ENCODE measurements at regions not wholly inside any gene's neighbourhood (a gene's known extent, or its start where the extent isn't known, plus 50 kb on each side); places are given as distances from the start of the nearest gene placed in this dataset.
"Not testable (repeated sequence)": the region's sequence is repeated elsewhere in the genome, so short reads cannot be mapped to it uniquely, and the experiment has no call there.

DNA sequence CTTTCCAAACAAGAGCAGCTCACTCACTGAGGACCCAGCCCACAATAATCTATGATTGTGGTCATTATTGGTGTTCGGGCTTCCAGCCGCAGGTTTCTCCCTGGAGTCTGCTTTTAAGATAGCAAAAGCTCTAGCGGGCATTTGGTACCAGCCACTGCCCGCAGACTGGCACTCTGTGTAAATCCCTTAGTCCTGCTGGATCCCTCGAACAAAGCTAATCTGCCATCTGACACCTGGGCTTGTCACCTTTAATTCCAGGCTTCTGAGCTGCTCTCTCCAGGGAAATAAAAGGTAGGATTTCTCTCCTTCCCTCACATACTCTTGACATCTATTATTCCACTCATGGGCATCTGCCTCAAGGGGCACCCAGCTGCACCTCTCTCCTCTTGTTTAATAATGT, 158.7 kb downstream of the PDCD6IP start:
- no peak for DNase-seq

DNA sequence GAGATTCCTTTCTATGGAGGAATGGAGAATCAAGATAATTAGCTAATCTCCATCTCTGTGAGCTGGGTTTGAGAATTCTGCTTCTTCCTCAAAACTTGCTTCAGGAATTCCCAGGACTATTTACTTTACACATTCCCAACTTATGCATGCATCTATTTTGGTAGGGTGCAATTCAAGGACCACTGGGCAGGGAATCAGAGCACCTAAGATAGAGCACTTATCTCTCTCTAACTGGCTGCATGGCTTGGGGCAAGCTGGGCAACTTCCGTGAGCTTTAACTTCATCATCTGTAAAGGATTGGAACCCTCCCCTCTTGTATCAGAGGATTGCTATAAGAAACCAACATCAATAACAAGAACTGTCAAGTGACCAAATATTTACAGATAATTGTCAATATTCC, 160.2 kb downstream of the PDCD6IP start:
- DNase-seq = no peak

DNA sequence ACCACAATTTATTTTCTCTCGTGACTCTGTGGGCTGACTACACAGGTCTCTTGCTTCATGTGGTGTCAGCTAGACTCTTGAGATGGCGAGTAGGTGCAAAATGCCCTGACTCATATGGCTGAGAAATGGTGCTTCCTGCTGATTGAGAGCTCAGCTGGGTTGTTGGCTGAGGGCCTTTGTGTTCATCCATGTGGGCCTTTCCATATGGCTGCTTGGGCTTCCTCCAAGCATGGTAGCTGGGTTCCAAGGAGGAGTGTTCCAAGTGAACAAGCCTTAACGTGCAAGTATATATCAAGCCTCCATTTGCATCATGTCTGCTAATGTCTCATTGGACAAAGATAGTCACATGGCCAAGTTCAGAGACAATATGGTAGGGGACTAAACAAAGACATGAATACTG, 164.0 kb downstream of the PDCD6IP start:
- no peak for DNase-seq

DNA sequence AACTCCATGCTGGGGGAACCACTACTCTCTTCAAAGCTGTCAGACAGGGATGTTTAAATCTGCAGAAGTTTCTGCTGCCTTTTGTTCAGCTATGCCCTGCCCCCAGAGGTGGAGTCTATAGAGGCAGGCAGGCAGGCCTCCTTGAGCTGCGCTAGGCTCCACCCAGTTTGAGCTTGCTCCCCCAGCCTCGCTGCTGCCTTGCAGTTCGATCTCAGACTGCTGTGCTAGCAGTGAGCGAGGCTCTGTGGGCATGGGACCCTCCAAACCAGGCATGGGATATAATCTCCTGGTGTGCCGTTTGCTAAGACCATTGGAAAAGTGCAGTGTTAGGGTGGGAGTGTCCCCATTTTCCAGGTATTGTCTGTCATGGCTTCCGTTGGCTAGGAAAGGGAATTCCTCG, 171.8 kb downstream of the PDCD6IP start:
- DNase-seq = not testable (repeated sequence)

DNA sequence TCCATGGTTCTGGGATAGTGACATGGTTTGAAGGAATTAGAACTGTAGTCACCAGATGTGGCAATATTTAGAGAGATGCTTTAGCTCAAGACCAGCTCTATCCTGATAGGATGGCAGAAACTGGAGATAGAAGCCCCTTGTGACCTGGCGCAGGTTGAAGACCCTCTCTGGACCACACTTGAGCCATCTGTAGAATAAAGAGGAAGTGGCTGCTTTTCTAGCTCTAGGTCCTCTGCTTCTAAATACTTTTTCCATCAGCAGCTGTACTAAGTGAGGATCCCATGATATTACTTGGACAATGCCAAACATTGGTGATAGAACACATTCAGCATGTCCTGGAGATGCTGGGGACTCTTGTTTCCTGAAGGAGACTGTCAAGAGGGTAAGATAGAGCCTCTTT, 172.6 kb downstream of the PDCD6IP start:
- DNase-seq = no peak

DNA sequence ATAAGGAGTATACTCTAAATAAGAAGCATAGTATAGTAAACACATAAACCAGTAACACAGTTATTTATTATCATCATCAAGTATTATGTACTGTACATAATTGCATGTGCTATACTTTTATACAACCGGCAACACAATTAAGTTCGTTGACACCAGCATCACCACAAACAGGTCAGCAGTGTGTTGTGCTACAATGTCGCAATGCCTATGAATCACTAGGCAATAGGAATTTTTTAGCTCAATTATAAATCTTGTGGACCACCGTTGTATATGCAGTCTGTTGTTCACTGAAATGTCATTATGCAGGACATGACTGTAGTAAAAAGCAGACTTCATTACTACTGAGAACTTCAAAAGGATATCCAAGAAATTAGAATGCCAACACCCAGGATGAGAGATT, 177.0 kb downstream of the PDCD6IP start:
- DNase-seq = no peak

DNA sequence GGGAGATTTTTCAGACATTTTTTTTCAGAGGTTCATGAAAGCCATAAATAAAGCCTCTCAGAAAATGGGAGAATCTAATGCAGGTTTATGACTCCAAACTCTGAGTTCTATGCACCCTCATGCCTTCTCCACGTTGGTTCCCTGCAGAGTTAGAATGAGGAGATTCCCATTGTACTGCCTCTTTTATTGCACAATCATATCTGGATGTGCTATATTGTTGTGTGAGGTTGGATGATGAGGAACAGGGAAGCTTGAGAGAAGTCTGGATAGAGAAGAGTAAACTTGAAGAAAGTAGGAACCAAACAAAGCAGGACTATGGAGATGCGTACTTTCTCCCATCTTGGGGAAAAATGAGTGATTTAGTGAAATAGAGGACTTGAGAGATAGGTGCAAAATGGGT, 178.8 kb downstream of the PDCD6IP start:
- DNase-seq = no peak

DNA sequence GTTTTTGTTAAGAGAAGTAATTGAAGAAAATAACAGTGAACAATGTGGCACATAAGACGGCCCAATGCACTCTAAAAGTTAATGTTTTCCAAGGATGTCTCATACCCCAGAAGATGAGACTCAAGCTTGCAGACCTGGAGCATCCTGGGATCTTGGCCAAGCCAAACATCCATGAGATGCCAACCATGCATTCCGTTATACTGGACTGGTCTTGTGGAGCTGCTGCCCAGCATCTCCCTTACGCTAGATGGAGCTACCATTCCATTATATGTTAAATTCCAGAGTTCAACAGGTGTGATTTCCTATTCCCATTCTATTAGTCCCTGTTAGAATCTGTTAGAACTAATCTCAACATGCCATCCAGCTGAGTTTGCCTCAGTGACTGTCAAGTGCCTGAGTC, 181.8 kb downstream of the PDCD6IP start:
- DNase-seq = no peak

DNA sequence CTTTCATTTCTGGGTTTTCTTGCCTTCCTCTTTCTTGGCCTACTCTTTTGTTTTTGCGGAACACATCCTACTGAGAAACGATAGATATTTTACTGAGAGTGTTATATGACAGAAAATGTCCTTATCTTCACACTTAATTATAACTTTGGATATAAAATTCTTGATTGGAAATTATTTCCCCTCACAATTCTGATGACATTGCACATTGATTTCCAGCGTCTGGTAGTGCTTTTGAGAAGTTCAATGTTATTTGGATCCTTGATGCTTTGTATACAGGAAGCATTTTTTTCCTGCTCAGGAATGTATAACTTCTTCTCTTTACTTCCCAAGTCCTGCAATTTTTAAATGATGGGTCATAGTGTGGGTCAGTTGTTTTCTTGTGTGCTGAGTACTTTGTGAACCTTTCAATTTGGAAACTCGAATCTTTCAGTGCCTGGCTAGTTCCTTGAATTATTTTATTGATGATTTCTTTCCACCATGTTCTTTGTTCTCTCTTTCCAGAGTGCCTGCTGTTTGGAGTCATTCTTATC, 183.9 kb downstream of the PDCD6IP start:
- no peak for DNase-seq

DNA sequence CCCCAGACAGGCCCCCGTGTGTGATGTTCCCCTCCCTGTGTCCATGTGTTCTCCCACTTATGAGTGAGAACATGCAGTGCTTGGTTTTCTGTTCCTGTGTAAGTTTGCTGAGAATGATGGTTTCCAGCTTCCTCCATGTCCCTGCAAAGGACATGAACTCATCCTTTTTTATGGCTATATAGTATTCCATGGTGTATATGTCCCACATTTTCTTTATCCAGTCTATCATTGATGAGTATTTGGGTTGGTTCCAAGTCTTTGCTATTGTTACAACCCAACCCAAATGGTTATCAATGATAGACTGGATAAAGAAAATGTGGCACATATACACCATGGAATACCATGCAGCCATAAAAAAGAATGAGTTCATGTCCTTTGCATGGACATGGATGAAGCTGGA, 184.5 kb downstream of the PDCD6IP start:
- DNase-seq = not testable (repeated sequence)

DNA sequence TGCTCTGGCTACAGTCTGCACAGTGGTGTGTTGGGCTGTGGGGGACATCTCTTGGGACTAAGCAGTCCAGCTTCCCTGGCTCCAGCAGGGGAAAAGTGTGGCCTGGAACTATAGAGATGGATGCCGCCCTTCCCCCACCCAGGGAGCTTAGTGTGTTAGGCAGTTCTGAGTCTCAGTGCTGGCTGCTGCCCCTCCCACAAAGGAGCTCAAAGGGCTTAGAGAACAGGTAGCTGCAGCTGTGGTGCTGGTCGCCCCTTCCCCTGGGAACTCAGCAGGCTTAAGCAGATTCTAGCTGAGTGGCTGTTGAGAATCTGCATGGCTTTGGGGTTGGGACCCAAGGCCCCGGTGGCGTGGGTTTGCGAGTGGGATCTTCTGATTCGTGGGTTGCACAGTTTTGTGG, 190.8 kb downstream of the PDCD6IP start:
- DNase-seq = no peak

DNA sequence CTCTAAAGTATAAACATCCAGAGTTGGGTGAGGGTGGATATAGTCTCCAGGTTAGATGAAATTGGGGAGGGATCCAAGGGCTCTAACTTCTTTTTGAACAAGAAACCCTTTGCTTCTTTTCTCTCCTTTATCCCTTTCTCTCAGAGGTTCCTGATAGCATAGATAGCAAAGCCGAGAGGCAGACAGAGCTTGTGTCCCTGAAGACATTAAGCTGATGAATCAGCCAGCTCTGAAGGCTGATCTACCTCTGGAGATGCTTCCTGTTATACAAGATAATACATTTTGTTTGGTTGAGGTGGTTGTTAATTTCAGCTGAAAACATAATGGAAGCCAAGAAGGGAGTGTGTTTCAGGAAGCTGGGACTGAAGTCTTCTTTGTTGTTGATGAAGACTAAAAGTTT, 193.2 kb downstream of the PDCD6IP start:
- DNase-seq = no peak

DNA sequence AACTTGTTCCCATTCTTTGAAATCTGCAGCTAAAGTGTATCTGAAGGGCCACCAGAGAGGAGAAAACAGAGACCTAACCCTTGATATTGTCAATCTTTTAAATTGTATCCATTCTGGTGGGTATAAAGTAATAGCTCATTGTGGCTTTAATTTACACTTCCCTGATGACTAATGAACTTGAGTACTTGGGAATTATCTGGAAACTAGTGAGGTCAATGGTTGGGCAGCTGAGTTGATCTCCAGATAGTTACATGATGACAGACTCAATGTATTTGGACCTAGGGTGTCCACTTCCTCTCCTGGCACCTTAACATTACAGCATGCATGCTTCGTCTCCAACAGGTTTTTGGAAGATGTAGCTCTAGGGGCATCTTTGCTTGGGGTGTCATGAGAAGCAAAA, 195.2 kb downstream of the PDCD6IP start:
- no peak for DNase-seq

DNA sequence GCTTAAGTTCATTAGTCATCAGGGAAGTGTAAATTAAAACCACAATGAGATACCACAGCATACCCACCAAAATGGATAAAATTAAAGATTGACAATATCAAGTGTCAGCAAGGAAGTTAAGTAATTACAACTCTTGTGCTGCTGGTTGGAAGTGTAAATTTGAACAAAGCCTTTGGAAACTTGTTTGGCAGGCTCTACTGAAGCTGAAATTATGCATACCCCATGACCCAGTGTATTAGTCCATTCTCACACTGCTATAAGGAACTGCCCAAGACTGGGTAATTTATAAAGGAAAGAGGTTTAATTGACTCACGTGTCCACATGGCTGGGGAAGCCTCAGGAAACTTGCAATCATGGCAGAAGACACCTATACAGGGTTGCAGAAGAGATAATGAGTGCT, 196.1 kb downstream of the PDCD6IP start:
- DNase-seq = no peak

DNA sequence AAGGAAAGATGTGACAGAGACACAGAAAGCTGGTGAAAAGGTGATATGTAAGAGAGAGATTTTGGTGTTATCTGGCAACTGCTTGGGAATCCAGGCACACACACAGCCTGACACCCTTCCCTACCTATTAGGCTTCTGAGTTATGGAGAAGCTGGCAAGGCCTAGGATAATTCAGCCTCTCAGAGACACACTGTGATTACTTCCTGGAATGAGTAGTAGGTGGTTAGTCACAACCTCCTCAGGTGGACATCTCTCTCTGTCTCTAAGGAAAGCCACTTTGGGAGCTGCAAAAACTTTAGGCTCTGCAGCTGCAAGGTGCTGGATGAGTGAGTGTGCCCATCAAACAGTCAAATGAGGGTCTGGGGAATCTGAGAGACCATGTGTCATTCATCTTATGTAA, 201.9 kb downstream of the PDCD6IP start:
- DNase-seq = no peak

DNA sequence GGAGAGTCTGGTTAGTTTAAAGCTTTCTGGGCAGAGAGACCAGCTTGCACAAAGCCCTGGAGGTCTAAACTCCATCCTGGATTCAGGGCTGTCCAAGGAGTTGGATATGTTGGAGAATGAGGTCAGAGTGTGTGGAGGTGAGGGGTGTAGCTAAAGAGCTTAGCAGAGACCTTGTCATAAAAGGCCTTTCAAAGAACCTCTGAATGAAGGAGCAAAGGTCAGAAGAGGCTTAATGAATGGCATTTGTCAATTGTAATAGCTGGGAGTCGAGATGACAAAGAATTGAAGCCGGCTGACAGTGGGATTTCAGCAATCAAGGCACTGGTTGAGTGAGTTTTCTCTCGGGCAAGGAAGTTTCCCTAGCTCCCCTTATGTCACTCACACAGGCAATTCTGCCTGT, 202.6 kb downstream of the PDCD6IP start:
- no peak for DNase-seq

DNA sequence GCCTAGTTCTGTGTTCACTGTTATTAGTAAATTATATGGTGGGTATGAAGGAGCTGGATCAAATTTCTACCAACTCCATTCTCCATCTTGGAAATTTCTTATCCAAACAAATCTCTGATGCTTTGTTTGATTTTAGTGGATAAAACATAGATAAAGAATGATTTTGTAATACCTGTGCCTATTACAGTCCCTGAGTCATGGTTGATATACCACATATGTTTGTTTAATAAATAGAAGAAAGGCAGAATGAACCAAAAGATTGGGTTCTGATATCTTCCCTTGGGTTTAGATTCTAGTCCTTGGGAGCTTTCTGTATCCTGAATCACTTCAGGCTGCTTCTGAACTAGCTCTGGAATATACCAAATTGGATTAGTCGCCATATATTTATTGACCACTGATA, 203.6 kb downstream of the PDCD6IP start:
- DNase-seq = no peak

DNA sequence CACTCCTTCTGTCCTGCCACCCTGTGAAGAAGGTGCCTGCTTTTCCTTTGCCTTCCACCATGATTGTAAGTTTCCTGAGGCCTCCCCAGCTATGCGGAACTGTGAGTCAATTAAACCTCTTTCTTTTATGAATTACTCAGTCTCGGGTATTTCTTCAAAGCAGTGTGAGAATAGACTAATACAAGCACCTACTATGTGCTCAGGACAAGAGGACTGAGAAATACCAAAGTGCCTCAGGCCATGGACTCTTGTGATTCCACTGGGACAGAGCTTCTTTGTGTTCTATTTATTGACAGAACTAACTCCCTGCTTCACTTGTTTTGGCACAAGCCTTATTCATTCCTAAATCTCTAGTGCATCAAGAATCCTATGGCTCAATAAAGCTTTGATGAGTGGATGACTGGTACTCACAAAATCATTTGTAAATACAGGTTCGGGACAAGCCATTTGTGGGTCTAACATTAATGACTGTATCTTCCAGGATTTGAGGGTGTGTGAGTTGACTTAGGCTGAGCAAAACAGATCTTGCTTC, 204.2 kb downstream of the PDCD6IP start:
- no peak for DNase-seq

DNA sequence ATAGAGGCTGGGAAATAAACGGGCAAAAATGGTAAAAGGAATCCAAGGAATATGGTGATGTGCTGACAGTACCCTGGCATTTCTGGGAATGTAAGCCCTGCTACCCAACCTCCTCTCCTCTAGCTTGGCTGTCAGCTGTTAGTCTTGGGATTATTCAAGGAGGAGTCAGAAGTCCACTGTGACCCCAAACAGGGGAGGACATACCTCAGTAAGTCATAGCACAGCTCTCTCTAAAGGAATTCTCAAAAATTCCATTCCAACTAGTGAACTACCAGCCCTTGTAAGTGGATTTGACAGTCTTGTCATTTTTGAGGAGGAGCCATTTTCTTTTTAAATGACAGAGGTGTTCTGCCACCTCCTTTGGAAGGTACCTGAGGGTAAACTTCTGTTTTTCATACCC, 207.5 kb downstream of the PDCD6IP start:
- no peak for DNase-seq

DNA sequence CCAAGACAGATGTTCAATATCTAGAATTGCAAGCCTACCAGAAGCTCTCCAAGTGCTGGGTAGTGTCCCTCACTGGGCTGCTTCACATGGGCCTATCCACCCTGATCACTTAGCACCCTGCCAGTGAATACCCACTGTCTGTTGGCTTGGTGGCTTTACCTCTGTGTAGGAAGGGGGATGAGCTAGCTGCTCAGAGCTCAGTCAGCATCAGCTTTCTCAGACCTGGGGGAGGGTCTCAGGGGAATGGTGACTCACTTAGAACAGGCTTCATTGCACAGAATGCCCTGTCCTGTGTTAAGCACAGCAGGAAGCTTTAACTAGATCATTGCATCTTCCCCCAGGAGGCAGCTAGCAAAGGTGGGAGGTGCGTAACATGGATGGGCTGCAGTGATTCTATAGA, 209.8 kb downstream of the PDCD6IP start:
- no peak for DNase-seq

DNA sequence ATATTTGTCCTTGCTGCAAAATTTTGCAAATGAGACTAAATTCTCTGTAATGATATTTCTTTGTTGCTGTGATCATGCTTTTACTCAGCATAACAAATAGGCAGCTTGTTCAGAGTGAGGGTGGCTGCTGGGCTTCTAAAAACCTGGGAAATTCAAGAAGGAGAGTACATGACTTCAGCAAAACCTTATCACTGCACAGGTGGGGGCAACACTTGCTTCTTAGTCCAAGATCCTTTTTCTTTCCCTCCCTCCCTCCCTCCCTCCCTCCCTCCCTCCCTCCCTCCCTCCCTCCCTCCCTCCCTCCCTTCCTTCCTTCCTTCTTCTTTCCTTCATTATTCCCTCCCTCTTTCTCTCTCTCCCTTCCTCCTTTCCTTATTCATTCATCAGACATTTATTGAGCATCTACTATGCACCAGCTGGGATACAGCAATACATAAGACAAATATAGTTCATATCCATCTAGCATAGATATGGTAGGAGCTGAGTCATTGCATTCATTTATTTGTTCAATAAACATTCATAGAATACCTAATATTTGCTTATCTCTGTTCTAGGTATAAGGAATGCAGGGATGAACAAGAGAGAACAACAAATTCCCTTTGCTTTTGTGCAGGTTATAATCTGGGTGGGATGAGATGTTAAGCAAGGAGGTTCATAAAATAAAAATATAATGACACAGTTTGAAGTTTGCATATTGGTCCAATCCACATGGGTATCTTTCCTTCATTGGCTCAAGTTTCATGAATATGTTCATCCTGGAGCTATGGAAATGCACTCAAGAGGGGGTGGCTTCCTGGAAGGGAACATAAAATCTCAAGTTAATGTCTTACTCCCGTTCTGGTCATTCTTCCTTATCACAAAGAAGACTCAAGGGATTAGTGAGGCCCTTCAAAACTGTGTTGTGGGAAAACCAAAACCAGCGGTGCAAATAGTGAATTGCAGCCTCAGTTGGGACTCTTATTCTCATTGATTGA, 210.7 kb downstream of the PDCD6IP start:
- DNase-seq = no peak

DNA sequence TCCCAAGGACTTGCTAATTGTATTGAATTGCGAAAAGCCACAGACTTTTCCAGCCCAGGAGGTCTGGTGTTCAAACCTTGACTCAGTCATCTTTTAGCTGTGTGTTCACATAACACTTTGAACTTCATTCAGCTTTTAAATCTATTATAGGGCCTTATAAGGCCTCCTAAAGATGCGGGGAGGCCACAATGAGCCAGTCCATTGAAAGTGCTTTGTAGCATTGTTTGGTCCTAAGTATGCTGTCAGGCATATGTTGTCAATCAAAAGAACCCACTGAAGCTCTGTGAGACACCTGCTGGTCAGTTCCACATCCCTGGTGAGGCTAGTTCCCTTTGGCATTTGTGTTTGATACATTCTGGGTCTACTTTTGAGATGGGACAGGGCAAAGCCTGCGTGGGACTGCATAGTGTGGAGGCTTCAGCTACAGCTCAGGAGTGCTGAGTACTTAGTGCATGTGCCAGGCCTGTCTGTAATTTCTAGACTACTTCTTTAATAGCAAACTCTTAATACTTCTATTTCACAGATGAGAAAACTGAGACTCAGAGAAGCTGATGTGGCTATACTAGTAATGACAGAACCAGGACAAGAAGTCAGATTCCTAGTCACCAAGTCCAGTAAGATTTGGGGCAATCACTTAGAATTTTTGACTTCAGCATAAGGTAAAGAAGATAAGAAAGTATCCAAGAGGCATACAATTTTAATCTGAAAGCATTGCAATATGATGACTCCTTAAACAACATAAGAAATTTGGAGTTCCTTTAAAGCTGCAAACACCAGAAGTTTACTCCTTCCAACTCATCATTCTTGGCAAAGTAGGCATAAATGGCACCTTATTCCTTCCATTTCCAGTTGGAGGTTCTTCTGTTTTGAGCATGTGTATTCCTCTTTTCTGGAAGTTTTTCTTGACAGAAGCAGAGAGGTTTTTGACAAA, 213.0 kb downstream of the PDCD6IP start:
- no peak for DNase-seq

DNA sequence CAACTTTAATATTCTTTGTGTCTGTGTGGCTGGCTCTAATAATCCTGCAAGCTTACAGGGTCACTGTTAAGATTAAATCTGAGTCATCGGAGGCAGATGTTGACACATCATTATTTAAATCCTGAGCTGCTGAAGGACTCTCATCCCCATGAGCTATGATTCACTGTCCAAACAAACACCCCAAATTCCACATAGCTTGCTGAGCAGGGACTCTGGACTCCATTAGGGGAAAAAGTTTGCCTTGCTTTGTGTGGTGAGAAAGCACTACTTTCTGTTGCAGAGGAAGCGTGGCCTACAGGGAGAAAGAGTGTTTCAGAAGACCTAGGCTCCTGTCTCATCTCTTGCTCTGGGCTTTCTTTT, 213.7 kb downstream of the PDCD6IP start:
- no peak for DNase-seq
